ELR (cell line): ENCODE measurements at regions not wholly inside any gene's neighbourhood (a gene's known extent, or its start where the extent isn't known, plus 50 kb on each side); places are given as distances from the start of the nearest gene placed in this dataset.

Experiments
- DNase-seq: peaks from one replicate; pipeline ENCODE4 v3.0.0-alpha.2; 2015; ENCODE audit warnings: low read depth

DNA sequence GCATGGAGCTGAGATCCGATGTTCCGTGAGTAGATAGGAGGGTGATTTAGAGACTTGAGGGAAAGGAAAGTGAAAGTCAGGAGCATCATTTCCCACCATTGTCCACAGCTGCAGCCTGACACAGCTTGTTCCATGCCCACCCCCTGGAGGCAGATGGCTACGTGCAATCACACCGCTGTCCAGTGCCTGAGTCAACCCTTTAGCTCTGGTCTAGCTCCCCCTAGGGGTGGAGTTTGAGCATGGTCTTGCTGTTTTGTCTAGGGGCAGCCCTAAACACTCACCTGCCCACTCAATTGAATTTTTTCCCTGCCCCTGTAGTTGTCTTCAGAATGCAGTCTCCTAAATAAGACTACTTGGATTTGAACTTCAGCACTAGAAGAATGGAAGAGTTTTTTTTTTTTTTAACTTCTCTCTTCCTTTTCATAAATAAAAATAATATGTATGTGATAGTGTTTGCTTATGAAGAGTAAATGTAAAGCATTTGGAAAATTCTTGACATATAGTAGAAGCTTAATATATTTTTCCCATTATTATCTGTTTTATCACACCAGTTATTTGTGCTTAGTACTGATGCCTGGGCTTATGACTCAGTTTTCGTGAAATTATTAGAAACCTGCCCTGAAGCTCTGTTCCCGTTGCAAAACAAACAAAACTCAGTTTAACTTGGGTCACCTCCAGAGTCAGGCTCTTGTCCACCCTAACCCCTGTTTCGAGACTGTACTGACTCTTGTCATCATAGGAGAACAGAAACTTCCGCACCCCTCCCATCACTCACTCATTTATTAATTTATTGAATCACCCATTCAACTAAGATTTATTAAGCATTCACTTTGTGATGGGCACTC, 814.8 kb downstream of the MAFB start:
- DNase-seq: peak; percentile 90

DNA sequence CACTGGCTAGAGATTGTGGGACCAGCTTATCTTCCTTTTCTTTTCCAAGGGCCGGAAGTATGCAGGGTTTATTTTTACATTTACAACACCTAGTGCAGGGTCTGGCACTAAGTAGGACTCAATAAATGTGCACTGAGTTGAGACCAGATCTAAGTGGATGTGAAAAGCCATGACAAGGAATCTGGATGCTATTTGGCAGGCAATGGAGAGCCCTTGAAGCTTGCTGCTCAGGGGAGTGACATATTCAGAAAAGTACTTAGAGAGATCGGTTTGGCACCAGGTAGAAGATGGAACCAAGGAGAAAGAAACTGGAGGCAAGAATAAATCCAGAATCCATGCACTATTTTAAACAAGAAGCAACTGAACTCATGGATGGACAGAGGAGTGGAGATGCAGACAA, 815.8 kb downstream of the MAFB start:
- no peak for DNase-seq

DNA sequence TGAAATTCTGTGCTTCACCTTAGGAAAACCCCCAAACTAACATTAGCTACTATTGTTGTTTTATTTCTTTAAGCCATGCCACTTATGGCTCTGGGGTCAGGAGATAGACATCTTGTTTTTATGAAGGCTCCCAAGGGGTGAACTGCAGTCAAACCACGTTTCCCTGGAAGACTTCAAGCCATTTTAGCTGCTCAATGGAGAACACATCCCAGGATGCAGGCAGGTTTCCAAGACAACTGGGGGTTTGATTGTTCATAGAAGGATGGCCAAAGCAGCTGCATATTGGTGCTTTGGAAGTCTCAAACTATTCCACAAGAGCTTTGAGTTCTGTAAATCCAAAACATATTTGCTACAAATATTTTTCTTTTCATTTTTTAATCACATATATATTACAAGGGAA, 818.0 kb downstream of the MAFB start:
- DNase-seq: no peak

DNA sequence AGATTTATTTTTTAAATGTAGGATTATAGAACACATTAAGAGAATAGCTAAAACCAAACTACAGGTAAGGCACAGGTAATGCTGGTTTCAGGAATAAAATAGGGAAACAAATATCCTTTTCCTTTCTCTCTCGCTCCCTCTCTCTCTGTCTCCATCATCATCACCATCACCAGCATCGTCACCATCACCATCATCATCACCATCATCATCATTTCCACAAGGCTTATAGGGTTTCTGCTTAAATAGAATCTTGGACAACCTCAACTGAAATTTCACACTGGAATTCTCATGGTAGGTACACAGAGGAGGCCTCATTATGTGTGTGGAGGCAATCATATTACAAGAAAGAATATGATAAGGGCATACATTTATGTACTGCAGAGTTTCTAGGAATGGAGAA, 823.6 kb downstream of the MAFB start:
- no peak for DNase-seq

DNA sequence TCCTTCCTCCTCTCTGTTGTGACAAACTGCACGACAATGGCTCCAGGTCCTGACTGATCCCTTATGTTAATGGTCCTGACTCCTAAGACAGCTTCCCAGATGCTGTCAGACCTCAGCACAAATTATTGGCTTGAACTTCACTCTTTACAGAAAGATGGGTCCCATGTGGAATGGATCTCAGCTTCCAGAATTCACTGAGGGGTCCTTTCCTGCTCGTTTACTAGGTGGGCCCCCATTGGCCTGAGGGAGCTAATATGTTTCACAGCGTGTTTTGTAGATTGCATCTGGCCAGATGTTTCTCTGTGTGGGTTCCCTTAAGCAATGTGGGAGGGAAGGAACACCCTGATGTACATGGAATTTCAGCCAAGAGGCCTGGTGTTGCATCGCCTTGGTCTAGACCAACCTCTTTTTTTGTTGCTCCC, 826.6 kb downstream of the MAFB start:
- DNase-seq: no peak

DNA sequence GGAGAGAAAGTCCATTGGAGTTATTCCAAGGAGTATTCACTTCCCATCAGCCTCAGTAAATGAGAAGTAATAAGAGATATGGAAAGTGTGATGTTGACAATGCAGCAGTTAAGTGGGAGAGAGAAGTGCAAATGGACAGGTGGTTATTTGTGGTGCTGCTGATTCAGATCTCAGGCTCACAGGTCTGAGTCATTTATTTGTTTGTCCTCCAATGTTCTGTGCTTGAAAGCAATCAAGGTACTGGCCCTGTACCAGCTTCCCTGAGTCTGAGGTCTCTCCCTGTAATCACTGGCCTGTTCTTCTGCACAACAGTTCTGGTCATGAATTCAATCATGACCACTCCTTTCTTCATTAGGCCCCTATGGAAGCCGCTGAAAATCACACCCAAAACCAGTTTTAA, 827.7 kb downstream of the MAFB start:
- no peak for DNase-seq

DNA sequence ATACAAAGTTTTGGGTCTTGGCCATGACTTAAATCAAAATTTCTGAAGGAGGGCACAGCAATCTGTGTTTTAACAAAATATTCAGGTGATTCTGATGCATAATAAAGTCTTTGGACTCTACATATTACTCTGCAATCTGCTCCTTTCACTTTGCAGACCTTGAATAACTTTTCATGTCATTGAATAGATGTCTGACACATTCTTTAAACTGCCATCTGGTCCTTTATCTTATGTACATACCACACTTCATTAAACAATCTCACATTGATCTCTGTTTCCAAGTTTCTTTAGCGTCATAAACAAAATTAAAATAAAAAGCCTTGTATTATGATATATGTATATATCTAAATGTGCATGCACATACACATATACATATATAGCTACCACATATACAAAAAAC, 831.2 kb downstream of the MAFB start:
- DNase-seq: no peak

DNA sequence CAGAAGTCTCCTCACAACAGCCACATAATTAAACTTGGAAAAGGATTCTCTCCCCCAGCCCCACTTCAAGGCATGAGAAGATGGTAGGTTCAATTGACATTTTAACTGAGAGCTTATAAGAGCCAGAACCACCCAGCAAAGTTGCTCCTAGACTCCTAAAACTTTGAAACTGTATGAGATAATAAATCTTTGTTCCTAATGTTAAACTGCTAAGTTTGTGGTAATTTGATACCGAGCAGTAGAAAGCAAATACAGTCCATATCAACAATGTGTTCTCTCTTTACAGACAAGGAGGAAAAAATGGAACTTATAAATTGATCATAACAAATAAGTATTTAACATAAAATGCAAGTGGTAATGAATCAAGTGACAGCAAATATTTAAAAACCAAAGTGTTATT, 831.8 kb downstream of the MAFB start:
- no peak for DNase-seq

DNA sequence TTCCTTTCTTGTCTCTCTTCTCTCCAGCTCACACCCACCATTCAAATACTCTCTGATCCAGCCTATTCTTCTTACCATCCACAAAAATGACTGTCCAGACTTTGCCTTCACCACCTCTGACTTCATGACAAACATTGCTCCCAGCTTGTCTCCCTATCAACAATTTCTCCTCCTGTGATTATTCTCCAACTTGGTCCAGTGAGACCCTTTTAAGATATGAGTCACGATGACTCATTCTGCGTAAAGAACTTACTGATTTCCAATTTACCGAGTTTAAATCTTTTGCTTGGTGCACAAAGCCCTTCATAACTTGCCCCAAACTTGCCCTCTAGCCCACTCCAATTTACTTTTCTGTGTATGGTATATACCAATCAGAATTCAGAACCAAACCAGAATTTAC, 833.2 kb downstream of the MAFB start:
- peak; percentile 81 for DNase-seq

DNA sequence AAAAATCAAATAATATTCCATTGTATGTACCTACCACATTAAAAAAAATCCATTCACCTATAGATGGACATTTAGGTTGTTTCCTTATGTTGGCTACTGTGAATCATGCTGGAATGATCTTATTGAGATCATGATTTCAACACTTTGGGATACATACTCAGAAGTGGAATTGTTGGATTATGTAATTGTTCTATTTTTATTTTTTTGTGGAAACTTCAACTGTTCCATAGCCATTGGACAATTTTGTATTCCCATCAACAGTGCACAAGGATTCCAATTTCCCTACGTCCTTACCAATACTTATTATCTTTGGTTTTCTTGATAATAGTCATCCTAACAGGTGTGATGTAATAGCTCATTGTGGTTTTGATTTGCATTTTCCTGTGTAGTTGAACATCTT, 834.0 kb downstream of the MAFB start:
- DNase-seq: peak; percentile 19

DNA sequence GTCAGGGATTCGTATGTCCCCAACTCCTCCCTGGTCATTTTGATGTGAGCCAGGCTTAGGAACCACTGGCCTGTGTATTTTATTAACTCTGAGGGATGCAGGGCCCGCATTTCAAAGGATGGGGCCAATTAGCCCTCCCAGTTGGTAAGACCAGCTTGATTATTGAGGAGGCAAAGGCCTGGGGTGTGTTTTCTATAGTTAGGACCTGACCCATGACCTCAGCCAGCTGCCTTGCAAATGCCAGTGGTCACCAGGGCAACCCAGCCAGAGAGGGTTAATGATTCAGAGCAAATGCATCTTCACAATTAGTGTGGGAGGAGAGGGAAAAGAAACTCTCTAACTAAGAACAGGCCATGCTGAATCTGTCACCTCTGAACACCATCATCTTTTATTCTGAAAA, 835.4 kb downstream of the MAFB start:
- DNase-seq: peak; percentile 82

DNA sequence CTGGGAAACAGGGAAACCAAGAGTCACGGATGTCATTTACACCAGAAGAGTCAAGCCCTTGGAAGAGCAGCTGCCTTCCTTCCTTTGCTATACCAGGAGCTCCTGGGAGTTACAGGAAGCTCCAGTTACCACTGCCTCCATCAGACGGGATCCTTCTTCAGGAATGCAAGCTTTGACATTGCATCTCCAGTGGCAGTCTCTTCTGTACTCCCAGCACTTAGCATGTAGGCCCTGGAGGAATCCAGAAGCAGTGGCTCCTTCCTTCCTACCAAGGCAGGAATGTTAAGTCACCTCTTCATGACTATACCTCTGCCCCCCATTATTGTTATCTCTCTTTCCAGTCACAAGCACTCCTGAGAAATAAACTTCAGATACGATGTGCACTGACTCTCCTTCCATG, 836.0 kb downstream of the MAFB start:
- no peak for DNase-seq

DNA sequence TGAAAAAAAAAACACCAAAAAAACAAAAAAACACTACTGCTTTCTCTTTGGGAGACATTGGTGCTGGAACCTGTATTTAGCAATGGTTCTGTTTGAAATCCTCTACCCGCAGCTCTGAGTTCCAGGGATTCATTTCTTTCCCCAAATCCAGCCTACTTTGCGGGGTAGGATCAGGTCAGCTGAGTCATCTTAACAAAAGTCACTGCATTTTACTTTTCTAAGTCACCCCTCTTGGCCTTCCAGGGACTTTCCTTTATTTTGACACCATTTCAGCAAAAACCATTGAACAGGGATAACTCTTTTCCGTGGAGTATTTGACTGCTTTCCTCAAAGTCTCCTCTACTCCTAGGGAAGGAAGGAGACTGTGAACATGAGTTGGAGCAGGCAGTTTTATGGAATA, 837.6 kb downstream of the MAFB start:
- DNase-seq: peak; percentile 81

DNA sequence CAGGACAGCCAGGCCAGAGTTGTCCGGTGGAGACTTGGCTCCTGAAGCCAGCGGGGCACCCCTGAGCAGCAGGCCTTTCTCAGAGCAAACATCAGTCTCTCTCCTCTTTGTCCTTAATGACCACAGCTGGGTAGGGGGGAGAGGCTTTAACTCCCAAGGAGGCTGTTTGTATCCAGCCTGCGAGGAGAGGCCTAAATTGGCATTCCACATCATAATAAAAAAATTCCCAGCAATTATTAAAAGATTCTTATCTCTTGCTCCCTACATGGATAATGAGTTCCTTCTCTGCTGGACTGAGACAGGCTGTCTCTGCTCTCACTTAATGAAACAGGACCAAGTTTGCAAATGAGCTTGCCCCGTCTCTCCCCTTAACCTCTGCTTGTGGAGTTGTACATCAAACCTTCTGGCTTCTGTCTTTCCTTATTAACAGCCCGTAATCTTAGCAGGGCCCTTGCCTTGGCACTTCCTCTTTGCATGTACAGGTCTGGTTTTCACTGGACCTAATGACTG, 838.2 kb downstream of the MAFB start:
- no peak for DNase-seq

DNA sequence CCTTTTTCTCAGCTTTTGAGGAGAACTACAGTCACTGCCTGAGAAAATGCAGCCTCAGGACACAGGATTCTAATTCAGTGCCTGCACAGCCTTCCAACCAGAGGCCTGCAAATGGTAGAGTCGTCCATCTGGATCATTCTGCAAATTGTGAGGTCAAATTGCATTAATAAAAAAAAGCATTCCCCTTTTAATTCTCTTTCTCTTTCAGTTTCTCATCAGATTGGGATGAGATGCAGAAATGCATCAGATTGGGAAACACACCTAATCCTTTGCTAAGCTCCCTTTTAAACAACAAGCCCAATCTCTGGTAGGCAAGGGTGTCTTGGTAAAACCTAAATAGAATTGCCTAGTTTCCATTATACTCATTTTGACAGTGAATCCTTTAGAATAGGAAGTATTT, 838.8 kb downstream of the MAFB start:
- DNase-seq: no peak

DNA sequence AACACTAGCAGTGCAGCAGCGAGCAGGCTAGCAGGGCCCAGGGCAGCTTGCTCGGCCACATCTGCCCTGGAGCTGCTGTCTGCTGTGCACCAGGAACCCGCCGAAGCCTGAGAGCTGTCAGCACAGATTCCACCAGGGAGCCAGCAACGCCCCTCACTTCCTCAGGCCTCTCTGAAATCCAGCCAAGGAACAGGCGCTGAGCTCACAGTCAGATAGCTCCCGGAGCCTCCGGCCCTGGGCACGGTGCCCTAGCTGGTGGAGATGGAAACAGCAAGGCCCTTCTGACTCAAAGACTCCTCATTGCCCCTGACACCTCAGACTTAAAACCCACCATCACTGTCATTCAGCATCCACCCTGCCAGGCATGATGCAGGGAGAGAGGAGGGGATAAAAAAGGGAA, 839.4 kb downstream of the MAFB start:
- DNase-seq: peak; percentile 93

DNA sequence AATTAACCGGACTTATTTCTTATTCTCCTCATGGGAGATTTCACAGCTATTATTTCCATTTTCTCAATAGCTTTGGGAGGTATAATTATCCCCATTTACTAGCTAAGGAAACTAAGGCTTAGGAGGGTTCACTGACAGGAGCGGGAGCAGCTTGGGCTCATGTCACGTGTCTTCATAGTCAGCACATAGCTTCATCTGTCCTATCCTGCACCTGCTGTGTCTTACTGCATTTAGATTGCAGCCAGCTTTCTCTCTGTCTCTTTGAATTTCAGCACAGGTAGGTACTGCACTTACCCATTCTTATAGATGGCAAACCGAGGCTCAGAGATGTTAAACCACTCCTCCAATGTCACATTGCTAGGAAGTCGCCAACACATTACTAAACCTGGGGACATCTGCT, 839.9 kb downstream of the MAFB start:
- no peak for DNase-seq

DNA sequence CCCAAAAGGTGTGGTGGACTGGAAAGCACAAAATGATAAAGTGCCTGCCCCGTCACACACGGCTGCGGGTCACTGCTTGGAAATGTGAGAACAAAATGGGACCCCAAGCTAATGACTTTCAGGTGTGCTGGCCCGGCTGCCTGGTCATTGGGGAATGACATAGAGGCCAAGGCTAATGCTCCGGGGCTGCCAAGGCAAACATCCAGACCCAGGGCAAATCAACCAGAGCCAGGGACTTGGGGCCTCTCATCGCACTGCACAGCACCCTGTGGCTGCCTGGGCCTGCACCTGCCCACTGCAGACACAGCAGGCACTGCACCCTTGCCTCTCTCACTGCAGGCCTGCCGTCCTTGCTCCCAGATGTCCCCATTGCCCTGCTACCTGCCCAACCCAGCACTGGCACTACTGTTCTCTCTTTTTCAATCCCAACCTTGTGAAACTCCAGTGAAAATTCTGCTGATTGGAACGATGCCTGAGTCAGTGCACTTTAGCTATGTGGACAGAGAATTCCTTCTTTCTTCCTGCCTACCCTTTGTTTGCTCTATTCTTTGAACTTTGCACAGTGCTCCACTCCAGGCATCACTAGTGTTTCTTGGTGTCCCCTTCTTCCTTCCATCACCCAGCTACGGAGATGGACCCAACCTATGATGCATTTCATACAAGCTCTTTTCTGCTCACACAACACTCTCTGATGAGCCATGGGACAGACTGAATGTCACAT, 849.5 kb downstream of the MAFB start:
- DNase-seq: no peak

DNA sequence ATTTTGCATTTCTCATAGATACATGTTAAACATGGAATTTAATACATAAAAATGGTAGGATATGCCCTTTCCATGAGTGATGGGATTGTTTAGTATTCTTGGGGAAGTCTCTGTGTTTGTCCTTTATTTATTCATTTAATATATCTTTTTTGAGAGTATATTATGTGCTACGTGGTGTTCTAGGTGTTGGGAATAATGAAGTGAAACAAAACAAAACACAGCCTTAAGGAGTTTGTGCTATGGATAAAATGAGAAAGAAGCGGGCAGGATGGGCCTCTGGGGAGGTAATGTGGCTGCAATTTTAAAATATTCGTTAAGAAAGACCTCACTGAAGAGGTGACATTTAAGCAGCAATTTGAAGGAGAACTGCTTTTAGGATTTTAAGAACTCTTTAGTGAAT, 851.5 kb downstream of the MAFB start:
- no peak for DNase-seq

DNA sequence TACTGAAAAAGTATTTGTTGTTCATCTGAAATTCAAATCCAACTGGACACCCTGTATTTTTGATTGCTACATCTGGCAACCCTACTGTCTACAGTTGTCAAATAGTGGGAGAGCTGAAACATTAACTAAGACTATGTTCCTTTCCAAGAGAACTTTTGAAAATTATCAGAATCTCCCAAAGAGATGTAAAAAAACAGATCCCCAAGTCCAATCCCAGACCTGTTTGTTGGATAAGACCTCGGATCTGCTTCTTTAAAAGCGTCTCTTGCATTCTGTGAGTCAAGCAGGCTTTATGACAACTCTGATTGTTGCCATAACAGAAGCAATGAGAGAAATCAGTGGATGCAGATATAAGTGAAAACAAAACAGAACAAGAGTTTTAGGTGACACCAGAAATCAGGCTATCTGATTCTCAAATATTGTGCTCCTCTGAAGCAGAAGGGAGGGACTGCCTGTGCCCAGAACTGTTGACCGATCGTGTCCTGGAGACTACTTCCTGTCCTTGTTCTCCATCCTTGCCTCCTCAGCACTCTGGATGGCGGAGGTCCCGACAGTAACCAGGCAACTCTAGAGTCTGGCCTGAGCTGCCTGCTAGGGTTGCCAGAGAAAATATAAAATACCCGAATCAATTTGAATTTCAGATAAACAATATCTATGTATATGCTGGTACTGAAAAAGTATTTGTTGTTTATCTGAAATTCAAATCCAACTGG, 853.8 kb downstream of the MAFB start:
- no peak for DNase-seq

DNA sequence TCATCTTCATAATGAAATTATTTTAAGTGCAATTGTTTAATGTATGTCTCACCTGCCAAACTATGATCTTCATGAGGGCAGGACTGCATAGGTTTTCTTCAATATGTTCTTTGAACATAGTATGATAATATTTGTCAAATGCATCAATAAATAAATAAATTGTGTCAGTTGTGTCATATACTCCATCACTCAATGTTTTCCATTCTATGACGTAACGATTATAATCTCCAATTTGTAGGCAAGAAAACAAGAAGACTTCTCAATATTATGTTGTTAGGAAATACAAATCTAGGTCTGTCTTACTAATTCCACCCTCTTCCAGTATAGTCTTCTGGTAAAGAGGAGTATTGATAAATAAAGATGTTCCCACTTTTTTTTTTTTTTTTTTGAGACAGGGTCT, 858.1 kb downstream of the MAFB start:
- DNase-seq: no peak

DNA sequence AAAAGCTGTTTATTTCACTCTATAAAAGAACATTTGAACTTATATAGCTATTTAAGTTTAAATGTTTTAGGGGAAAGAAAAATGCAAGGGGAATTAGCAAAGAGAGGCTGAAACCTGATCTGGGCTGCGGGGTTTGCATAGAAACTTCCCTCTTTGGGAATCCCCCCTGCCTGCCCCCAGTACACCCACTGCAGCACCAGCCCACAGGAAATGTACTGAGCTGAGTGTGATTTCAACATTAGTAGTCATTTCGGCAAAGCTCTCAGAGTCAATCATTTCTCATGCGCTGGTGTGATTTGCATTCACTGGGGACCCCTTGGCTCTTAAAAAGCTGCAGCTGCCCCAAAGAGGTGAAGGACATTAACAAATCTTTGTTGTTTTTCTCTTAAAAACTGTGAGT, 859.4 kb downstream of the MAFB start:
- DNase-seq: peak; percentile 13

DNA sequence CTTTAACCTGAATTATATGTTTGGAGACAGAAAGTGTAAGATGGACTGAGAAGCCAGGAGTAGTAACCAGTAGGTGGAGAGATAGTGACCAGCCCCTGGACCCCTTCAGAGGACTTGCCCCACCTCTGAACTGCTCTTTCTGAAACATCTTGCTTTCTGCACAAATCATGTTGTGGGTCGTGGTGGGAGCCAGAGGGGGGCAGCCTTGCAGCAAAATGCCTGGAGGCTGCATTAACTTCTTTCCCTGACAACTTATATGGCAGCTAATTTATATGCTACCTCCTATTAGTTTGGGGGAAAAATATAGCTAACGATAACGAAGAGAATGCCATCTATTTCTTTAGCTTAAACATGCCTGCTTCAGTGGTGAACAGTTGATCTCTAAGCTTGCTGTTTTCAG, 859.8 kb downstream of the MAFB start:
- peak; percentile 53 for DNase-seq
